ENCODE measurements at regions not wholly inside any gene's neighbourhood (a gene's known extent, or its start where the extent isn't known, plus 50 kb on each side); places are given as distances from the start of the nearest gene placed in this dataset.

GRCh38 chr2:126329173-126329572, 326.8 kb upstream of the GYPC start:
- H3K9ac ChIP-seq (ENCODE audit: insufficient read length, low read depth), result no peak overlapping the region
- DNase-seq (ENCODE audit: low read depth, low spot score), result no peak
- TF ChIP-seq YY1 (IDR thresholded peaks at IDR 0.05; ENCODE audit: insufficient read depth, insufficient read length) (no peak), SUZ12 (IDR thresholded peaks at IDR 0.05; ENCODE audit: extremely low read depth, insufficient read depth, insufficient read length) (no peak), ZNF274 (IDR thresholded peaks at IDR 0.05; ENCODE audit: low read depth, low read length) (no peak)
- H3K4me1 ChIP-seq (ENCODE audit: insufficient read depth, insufficient read length), result no peaks in the 10 kb centered on the region
- no peaks in the 10 kb centered on the region for H3K36me3 ChIP-seq (ENCODE audit: insufficient read depth, insufficient read length, low read length)
- peaks cover 16% of the 10 kb centered on the region for H3K9me3 ChIP-seq (ENCODE audit: insufficient read depth, low read length)
- H3K27me3 ChIP-seq (ENCODE audit: insufficient read depth, insufficient read length), result no peaks in the 10 kb centered on the region
- no peak overlapping the region for H3K4me3 ChIP-seq (ENCODE audit: insufficient read length, low read depth)

GRCh38 chr2:126342457-126342856, 313.5 kb upstream of the GYPC start:
- no peaks in the 10 kb centered on the region for H3K36me3 ChIP-seq (ENCODE audit: insufficient read depth, insufficient read length, low read length)
- no peak overlapping the region for H3K4me3 ChIP-seq (ENCODE audit: insufficient read length, low read depth)
- no peaks in the 10 kb centered on the region for H3K27me3 ChIP-seq (ENCODE audit: insufficient read depth, insufficient read length)
- no peaks in the 10 kb centered on the region for H3K9me3 ChIP-seq (ENCODE audit: insufficient read depth, low read length)
- no peak overlapping the region for H3K9ac ChIP-seq (ENCODE audit: insufficient read length, low read depth)
- no peak for DNase-seq (ENCODE audit: low read depth, low spot score)
- no peaks in the 10 kb centered on the region for H3K4me1 ChIP-seq (ENCODE audit: insufficient read depth, insufficient read length)
- no peak for TF ChIP-seq YY1 (IDR thresholded peaks at IDR 0.05; ENCODE audit: insufficient read depth, insufficient read length)
- no peak for TF ChIP-seq ZNF274 (IDR thresholded peaks at IDR 0.05; ENCODE audit: low read depth, low read length)
- no peak for TF ChIP-seq SUZ12 (IDR thresholded peaks at IDR 0.05; ENCODE audit: extremely low read depth, insufficient read depth, insufficient read length)

- H3K9me3 ChIP-seq (ENCODE audit: insufficient read depth, low read length), result no peaks in the 10 kb centered on the region
- no peak for DNase-seq (ENCODE audit: low read depth, low spot score)
- no peaks in the 10 kb centered on the region for H3K27me3 ChIP-seq (ENCODE audit: insufficient read depth, insufficient read length)
- no peak overlapping the region for H3K9ac ChIP-seq (ENCODE audit: insufficient read length, low read depth)
- H3K4me1 ChIP-seq (ENCODE audit: insufficient read depth, insufficient read length), result no peaks in the 10 kb centered on the region
- H3K4me3 ChIP-seq (ENCODE audit: insufficient read length, low read depth), result no peak overlapping the region
- no peaks in the 10 kb centered on the region for H3K36me3 ChIP-seq (ENCODE audit: insufficient read depth, insufficient read length, low read length)
- TF ChIP-seq YY1 (IDR thresholded peaks at IDR 0.05; ENCODE audit: insufficient read depth, insufficient read length) (no peak), SUZ12 (IDR thresholded peaks at IDR 0.05; ENCODE audit: extremely low read depth, insufficient read depth, insufficient read length) (no peak), ZNF274 (IDR thresholded peaks at IDR 0.05; ENCODE audit: low read depth, low read length) (no peak)
Observed at GRCh38 chr2:126343136-126343535, 312.8 kb upstream of the GYPC start.

DNA sequence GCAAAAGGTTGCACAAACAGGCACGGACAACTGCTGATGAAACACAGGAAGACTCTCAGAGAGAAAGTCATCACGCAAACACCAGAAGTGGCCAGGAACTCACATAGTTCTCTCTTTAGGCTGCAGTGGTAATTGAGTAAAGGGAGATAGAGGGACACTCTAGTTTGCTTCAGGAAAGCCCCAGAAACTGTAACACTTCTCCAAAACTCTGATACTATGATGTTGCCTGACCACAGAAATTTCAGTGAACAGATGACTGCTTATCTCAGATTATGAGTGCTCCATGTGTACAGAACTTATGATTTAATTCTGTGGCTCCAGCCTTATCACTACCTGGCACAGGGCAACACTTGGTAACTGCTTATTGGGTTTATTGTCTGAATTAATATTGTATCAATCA, 311.5 kb upstream of the GYPC start:
- H3K36me3 ChIP-seq (ENCODE audit: insufficient read depth, insufficient read length, low read length), result no peaks in the 10 kb centered on the region
- H3K9ac ChIP-seq (ENCODE audit: insufficient read length, low read depth), result no peak overlapping the region
- TF ChIP-seq YY1 (IDR thresholded peaks at IDR 0.05; ENCODE audit: insufficient read depth, insufficient read length) (no peak), SUZ12 (IDR thresholded peaks at IDR 0.05; ENCODE audit: extremely low read depth, insufficient read depth, insufficient read length) (no peak), ZNF274 (IDR thresholded peaks at IDR 0.05; ENCODE audit: low read depth, low read length) (no peak)
- H3K4me3 ChIP-seq (ENCODE audit: insufficient read length, low read depth), result no peak overlapping the region
- no peaks in the 10 kb centered on the region; the same call in 1 of the 2 replicates for H3K9me3 ChIP-seq (ENCODE audit: insufficient read depth, low read length)
- no peak for DNase-seq (ENCODE audit: low read depth, low spot score)
- H3K4me1 ChIP-seq (ENCODE audit: insufficient read depth, insufficient read length), result no peaks in the 10 kb centered on the region
- no peaks in the 10 kb centered on the region for H3K27me3 ChIP-seq (ENCODE audit: insufficient read depth, insufficient read length)

DNA sequence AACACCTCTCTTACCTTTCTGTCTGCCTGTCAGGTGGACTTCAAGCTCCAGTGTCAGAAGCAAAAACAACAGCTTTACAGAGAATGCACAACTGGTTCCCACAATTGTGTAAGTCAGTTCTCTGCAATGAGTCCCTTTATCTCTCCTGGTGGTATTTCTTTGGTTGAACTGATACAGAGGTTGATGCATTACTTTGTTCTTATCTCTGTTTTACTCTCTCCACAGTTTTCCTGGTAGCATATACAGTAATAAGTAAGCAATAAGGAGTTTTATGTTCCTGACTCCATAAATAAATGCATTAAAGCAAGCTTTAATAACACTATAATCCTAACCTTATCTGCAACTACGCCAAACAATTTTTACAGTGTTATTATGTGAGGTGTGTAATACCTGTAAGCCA, 310.3 kb upstream of the GYPC start:
- H3K4me3 ChIP-seq (ENCODE audit: insufficient read length, low read depth), result no peak overlapping the region
- H3K27me3 ChIP-seq (ENCODE audit: insufficient read depth, insufficient read length), result no peaks in the 10 kb centered on the region
- H3K4me1 ChIP-seq (ENCODE audit: insufficient read depth, insufficient read length), result no peaks in the 10 kb centered on the region
- no peak overlapping the region for H3K9ac ChIP-seq (ENCODE audit: insufficient read length, low read depth)
- H3K36me3 ChIP-seq (ENCODE audit: insufficient read depth, insufficient read length, low read length), result no peaks in the 10 kb centered on the region
- no peaks in the 10 kb centered on the region; the same call in 1 of the 2 replicates for H3K9me3 ChIP-seq (ENCODE audit: insufficient read depth, low read length)
- TF ChIP-seq YY1 (IDR thresholded peaks at IDR 0.05; ENCODE audit: insufficient read depth, insufficient read length), result no peak
- TF ChIP-seq ZNF274 (IDR thresholded peaks at IDR 0.05; ENCODE audit: low read depth, low read length), result no peak
- no peak for TF ChIP-seq SUZ12 (IDR thresholded peaks at IDR 0.05; ENCODE audit: extremely low read depth, insufficient read depth, insufficient read length)
- DNase-seq (ENCODE audit: low read depth, low spot score), result no peak

DNA sequence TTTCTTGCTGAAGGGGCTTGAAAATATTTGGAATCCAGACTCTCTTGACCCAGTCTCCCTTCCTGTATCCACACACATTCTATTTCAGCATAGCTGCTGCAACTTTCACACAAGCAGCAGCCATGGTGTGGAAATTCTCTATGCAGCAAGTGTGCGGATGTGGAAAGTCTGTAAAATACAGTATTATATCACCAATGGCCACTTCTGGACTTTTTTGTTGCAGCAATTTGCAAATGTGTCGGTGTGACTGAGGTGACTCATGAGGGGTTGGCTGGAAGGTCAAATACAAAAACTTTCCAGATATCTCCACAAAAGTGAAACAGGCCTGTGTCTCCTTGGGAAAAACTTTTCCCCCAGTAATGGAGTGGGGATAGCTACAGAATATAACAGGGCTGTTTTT, 299.3 kb upstream of the GYPC start:
- no peak overlapping the region for H3K4me3 ChIP-seq (ENCODE audit: insufficient read length, low read depth)
- H3K9me3 ChIP-seq (ENCODE audit: insufficient read depth, low read length), result no peaks in the 10 kb centered on the region
- no peaks in the 10 kb centered on the region for H3K27me3 ChIP-seq (ENCODE audit: insufficient read depth, insufficient read length)
- H3K9ac ChIP-seq (ENCODE audit: insufficient read length, low read depth), result no peak overlapping the region
- H3K4me1 ChIP-seq (ENCODE audit: insufficient read depth, insufficient read length), result no peaks in the 10 kb centered on the region
- no peaks in the 10 kb centered on the region for H3K36me3 ChIP-seq (ENCODE audit: insufficient read depth, insufficient read length, low read length)
- DNase-seq (ENCODE audit: low read depth, low spot score), result no peak
- TF ChIP-seq ZNF274 (IDR thresholded peaks at IDR 0.05; ENCODE audit: low read depth, low read length), result no peak
- no peak for TF ChIP-seq SUZ12 (IDR thresholded peaks at IDR 0.05; ENCODE audit: extremely low read depth, insufficient read depth, insufficient read length)
- no peak for TF ChIP-seq YY1 (IDR thresholded peaks at IDR 0.05; ENCODE audit: insufficient read depth, insufficient read length)

GRCh38 chr2:126358122-126358521, 297.8 kb upstream of the GYPC start:
- H3K4me3 ChIP-seq (ENCODE audit: insufficient read length, low read depth), result no peak overlapping the region
- no peaks in the 10 kb centered on the region for H3K36me3 ChIP-seq (ENCODE audit: insufficient read depth, insufficient read length, low read length)
- no peak for DNase-seq (ENCODE audit: low read depth, low spot score)
- H3K4me1 ChIP-seq (ENCODE audit: insufficient read depth, insufficient read length), result no peaks in the 10 kb centered on the region
- TF ChIP-seq ZNF274 (IDR thresholded peaks at IDR 0.05; ENCODE audit: low read depth, low read length), result no peak
- no peak for TF ChIP-seq SUZ12 (IDR thresholded peaks at IDR 0.05; ENCODE audit: extremely low read depth, insufficient read depth, insufficient read length)
- no peak for TF ChIP-seq YY1 (IDR thresholded peaks at IDR 0.05; ENCODE audit: insufficient read depth, insufficient read length)
- H3K9ac ChIP-seq (ENCODE audit: insufficient read length, low read depth), result no peak overlapping the region
- H3K9me3 ChIP-seq (ENCODE audit: insufficient read depth, low read length), result no peaks in the 10 kb centered on the region
- H3K27me3 ChIP-seq (ENCODE audit: insufficient read depth, insufficient read length), result no peaks in the 10 kb centered on the region
